GM19455 (cell line): ENCODE measurements at regions not wholly inside any gene's neighbourhood (a gene's known extent, or its start where the extent isn't known, plus 50 kb on each side); places are given as distances from the start of the nearest gene placed in this dataset.
"Not testable (repeated sequence)": the region's sequence is repeated elsewhere in the genome, so short reads cannot be mapped to it uniquely, and the experiment has no call there.

Experiments
- ATAC-seq: cut with Tn5 transposase; IDR thresholded peaks from one replicate; pipeline ENCODE4 v1.9.1; 2021; ENCODE audit not compliant: unreplicated experiment

DNA sequence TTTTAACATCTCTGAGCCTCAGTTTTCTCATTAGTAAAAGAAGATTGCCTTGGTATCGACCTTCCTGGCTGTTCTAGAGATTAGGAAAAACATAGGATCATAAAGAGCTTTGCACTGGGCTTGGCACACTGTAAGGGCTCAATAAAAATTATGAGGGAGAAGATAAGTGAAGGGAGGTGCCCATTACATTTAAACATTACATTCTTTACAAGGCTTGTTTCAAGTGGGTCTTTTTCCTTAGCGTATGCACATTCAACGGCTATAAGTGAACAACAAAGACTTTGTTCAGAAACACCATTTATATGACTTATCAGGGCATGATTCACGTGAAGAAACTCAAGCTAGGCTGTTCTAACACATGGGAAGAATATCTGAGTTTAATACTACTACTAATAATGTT lies 351.9 kb upstream of the NPVF start:
- no peak for ATAC-seq

DNA sequence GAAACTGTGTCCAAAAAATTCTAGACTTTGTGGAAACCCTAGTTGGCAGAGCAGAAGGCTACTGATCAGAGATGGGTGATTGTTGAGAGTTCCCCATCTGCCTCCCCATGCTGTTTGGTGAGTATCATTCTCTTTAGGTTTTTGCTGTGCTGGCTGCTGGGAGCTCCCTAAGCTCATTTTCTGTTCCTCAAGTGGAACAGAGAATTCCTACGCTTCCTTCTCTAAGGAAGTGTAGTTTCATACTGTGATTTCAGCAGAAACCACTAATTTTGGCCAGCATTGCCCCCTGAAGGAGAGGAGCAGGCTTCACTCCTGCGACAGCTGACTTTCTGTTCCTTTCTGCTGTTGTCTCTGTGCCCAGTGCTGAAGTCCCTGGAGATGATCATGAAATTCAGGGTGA lies 355.3 kb upstream of the NPVF start:
- no peak for ATAC-seq

DNA sequence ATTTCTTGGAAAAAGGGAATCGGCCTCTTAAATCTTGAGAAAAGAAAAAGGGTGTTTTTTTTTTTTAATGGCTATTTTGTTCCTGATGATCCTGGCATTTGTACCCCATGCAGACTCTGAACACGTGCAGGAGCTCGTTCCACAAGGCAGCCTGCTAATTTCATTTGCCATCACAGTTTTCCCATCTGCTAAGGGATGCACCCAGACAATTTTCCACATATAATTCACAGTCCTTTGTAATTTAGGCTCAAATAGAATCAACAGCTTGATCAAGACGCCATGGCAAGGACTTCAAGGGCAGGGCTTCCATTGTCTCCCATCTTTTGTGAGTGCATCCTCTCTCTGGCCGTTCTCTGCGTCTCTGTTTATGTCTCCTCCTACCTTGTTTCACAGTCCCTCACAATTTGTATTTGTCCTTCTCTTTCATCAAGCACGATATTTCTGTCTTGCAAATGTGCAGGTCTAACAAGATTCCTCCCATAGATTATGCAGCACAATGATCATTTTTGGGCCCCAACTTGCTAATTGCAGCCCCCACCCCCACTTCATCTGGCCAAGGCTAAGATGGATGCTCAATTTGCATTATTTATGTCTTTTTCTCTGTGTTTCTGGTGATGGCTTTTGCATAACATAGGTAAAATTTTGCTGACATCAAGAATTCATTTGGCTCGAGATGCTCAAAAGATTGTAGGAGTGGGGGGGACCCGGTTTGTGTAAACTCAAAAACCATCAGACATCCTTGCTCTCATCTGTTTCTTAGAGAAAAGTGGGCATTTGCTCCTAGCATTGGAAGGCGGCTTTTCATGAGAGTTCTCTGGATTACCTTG lies 356.0 kb upstream of the NPVF start:
- no peak for ATAC-seq

DNA sequence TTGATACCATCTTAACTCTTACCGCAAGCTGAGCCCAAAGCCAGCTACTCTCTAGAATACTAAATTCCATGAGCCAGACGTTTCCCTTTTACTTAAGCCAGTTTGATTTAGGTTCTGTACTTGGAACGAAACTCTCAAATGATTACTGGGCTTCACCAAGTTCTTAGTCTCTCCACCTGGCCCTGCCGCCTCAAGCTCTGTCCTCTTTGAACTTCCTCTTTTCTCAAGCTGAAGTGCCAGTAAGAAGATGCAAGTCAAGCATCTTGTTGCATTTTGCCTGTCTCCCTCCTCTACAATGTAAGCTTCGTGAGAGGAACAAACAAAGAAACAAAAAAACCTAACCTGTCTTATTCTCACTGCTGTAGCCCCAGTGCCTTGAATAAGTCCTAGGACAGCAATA lies 358.2 kb upstream of the NPVF start:
- no peak for ATAC-seq

DNA sequence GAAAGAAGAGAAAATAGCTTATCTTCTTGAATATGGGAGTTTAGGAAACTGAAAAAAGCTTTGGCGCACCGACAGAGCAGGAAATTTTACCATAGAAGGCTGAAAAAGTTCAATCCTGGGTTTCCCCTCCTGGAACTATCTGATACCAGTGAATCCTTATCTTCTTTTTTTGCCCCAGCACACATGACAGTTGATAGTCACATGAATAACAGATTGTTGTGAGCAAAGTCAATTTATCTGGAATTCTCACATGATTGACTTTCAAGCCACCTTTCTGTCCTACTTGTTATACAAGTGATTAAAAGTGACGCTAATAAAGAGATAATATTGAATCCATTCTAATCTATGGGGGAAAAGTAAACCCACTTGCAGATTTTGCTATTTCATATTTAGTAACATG lies 365.8 kb upstream of the NPVF start:
- ATAC-seq = no peak

DNA sequence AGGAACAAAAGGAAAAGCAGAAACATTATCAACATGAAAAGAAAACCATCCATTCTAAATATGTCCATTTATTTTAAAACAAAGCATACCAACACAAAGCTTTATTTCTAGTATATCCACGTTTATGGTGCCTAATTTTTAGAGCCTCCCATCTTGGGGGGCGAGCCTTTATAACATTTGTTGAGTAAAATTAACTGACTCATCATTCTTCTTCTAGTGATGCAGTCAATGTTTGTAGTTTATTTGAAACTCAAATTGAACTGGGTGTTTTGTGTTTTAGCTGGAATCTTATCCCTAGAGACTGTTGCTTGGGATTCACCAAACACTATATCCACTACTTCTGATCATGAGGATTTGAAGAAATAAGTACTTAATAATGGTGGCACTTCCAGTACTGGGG lies 366.4 kb upstream of the NPVF start:
- no peak for ATAC-seq

DNA sequence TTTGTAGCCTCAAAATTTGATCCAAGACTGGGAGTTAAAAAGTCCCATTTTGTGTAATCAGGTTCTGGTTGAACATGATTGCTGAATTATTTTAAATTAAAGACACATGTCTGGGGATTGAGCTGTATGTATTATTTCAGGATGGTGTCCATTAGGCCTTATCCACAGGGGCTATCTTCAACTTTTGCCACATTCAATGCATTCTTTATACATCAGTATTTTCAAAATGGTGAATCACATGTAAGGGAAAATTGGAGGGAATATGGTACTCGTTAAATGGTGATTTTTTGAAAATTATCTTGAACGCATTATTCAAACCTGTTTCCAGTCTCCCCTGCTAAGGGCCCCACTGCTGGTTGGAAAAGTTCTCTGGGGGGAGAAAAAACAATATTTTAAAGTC lies 367.7 kb upstream of the NPVF start:
- ATAC-seq = no peak

DNA sequence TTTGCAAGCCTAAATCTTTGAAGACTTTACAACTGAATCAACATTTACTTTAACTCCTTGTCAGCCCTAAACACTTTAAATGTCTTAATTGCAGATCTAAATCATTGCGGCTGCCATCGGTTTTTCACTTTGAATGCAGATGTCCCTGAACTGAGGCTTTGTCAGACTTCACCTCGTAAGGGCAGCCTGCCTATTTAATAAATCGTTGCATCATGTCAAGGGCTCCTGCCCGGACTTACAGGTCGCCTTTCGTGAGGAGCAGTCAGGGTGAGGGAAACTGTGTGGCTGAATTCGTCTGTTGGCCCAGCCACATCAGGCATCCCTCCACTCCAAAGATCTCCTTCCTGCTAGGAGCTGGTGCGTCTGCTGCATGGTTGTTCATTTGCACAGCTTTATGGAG lies 368.2 kb upstream of the NPVF start:
- no peak for ATAC-seq

DNA sequence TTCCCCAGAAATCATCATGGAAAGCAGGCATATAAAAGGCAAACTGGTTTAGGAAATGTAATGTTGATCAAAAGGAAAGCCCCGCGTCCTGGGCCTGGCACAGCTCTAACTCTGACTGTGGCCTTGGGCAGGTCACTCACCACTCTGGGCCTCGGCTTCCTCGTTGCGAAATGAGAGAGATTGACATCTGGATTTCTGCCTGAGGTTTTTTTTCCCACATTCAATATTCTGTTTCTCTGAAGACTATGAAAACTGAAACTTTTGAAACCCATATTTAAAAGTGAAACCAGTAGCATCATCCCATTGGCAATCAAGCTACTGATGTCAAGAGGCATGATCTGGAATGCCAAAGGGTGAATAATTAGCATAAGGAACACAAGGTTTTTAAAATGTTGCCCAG lies 369.7 kb upstream of the NPVF start:
- ATAC-seq = no peak

DNA sequence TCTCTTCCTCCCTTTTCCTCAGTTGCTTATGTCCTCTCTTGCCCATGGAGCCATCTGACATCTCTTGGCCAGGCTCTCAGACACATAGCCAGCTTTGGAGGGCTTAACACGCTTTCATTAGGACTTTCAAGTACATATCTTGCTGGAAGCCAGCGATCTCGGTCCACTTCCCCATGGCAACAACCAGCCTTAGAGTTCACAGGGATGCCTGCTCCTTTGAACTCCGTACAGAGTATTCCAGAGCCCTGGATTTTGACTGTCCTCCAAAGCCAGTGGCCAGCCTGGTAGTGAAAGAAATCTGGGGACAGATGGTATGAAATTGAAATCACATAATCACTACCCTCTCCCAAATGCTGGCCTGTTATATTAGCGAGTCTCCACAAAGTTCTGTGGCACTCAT lies 370.5 kb upstream of the NPVF start:
- ATAC-seq = no peak

DNA sequence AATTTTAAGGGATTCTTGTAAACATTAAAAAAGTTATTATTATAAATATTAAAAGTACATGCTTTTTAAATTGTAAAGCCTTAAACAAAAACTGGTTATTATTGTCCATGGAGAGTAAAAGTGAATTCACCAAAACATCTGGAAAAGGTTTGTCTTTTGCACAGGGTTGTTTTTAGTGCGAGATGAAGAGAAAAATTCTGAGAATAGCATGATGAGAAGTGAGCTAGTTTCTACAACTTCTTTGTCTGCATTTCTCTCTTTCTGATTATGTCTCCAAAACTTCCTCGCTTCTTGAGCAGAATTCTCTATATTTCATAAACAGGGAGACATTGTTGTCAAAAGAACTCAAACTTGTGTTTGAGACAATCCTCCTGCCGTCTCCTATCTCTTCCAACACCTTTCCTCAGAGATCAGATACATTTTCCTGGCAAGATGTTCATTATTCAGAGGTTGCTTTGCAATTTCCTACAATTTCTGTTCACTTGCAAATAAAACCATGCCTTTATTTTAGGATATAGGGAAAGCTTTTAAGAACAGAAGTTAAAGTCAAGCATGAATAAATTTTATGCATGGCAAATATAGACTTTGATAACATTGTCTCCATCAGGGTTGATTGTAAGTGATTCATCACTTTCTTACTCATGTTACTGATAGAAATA lies 372.1 kb upstream of the NPVF start:
- ATAC-seq = no peak

DNA sequence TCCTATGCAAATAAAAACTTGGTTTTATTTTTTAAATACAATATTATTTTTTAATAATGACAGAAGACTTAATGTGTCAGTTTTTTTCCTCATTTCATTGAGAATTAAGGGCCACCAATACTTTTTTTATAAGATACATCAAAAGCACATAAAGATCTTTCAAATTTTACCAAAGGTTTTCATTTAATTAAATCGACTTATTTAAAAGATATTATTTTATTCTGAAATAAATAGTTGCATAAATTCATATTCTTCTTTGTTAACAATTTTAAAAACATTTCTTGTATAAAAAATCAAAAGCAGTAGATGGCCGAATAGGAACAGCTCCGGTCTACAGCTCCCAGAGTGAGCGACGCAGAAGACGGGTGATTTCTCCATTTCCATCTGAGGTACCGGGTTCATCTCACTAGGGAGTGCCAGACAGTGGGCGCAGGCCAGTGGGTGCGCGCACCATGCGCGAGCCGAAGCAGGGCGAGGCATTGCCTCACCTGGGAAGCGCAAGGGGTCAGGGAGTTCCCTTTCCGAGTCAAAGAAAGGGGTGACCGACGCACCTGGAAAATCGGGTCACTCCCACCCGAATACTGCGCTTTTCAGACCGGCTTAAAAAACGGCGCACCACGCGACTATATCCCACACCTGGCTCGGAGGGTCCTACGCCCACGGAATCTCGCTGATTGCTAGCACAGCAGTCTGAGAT lies 374.6 kb upstream of the NPVF start:
- not testable (repeated sequence) for ATAC-seq

DNA sequence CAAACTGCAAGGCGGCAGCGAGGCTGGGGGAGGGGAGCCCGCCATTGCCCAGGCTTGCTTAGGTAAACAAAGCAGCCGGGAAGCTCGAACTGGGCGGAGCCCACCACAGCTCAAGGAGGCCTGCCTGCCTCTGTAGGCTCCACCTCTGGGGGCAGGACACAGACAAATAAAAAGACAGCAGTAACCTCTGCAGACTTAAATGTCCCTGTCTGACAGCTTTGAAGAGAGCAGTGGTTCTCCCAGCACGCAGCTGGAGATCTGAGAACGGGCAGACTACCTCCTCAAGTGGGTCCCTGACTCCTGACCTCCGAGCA lies 375.1 kb upstream of the NPVF start:
- ATAC-seq = not testable (repeated sequence)

DNA sequence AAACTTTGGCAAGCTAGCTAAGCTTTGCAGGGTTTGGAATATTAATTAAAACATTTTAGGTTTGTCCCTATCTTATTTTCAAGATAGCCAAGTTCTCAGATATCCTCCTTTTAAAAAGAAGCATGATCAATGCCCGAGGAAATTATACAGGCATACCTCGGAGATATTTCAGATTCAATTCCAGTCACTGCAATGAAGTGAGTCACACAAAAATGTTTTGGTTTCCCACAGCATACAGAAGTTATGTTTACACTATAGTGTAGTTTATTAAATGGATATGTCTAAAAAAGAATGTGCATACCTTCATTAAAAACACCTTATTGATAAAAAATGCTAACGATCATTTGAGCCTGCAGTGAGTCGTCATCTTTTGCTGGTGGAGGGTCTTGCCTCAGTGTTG lies 382.9 kb upstream of the NPVF start:
- ATAC-seq = no peak

DNA sequence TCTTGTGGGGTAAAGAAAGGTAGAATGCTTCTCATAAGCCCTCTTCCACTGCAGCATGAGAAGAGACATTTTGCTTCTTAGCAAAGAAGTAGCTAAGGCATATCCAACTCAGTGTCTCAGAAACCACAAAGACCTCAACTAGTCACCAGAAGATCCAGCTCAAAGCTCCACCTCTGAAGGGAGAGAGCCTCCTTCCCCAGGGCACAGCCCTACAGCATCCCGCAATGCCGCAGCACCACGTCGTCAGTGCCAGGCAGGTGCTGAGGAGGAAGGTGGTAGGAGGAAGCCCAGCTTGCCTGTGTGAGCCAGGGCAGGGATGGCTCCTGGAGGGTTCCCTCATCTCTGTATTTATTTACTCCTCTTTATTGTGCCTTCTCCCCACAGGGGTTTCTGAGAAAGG lies 385.6 kb upstream of the NPVF start:
- no peak for ATAC-seq

DNA sequence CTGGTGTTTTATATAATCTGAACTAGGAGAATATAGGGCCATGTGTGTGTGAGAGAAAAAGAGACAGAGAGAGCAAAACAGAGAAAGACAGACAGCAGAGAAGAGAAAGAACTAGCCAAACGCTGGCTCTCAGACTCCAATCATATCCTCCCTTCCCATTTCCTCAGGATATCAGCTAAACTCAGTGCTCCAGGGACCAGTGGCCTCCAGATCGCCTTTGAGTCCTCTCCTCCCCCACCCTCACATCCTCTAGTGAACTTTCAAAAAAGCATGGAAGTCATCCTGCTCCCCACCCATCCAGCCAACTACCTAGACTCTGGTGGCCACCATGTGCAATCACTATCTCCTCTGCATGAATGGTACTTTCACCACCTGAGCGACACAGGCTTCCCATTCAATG lies 386.1 kb upstream of the NPVF start:
- ATAC-seq = no peak

DNA sequence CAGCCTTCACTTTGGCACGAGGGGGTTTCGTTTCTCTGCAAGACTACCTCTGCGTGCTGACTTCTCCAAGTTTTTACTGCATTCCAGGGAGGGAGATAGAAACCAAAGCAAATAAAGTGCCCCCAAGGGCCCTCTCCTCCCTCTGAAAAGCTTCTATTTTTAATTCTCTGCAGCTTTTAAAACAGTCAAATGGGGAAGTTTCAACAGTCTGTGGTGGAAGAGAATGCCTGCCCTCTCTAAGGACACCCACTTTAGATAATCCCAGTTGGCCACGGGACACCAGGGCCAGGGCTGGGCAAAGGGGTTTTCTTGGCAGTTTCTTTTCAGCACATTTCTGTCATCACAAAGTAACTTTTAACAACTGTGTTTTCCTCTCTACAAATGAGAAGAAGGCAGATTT lies 386.7 kb upstream of the NPVF start:
- ATAC-seq = no peak

DNA sequence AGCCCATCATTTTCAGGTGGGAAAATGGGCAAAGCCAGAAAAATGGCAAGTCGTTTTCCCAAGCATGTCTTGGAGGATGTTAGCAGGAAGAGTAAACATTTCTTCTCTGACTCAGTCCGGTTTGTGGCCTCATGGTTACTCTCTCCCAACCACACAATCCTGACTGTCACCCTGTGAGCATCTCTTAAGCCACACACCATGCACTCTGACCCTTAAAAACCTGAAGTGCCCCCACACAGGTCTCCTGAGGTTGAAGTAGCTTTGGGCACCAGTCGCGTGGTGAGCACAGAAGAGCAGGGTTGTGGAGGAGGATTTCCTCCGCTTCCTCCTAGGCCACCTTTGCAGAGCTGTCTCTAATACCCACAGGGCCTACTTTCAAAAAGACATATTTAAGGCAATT lies 387.3 kb upstream of the NPVF start:
- no peak for ATAC-seq

DNA sequence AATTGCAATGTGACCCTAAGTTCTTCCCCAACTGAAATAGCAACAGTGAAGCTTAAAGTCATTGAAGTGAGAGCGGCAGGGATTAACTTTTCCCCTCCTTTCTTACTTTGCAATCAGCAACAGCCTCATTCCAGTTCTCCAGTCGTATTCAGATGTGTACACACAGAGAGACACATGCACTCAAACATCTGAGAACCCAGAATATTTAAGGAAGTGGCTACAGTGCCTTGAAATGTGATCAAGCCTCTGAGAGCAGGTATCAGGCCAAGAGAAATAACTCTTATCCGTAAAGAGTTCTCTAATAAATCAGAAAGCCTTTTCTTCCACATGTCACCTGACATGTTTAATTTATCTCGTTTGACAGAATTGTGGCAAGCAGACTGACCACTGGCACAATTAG lies 388.9 kb upstream of the NPVF start:
- no peak for ATAC-seq

DNA sequence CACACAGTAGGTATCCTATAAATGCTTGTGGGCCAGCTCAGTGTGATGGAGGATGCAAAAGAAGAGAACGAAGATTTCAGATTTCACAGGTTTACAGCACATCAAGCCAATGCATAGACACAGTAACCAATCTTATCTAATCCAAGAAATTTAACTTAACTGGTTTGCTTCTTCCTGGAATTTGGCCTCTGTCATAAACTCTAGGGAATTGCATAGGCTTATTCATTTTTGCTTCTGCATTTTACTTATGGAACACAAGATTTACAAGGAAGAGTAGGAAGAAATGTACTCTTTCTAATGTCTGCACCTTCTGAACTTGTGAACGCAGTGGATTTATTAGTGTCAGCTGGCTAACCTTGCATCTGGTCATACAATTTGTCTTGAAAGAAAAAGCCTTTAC lies 389.4 kb upstream of the NPVF start:
- no peak for ATAC-seq

DNA sequence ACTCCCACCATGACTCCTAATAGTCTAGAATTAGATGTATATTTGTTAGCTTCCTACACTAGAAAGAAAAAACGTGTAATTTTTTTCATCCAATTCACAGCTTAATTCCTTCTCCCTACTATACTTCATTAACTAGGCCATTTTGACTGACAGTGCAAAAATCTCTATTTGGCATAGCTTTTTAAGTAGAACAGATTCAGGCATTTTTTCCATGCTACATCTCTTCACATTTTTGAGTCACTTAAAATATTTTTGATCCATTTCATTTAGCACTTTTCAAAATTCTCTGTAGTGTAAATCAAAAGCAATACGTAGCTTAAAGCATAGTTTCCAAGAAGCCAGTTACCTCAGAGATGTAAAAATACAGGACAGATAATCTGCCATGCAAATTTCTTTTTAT lies 391.1 kb upstream of the NPVF start:
- ATAC-seq = no peak
